Body of pancreas (tissue), 4 donors: ENCODE measurements at regions not wholly inside any gene's neighbourhood (a gene's known extent, or its start where the extent isn't known, plus 50 kb on each side); places are given as distances from the start of the nearest gene placed in this dataset.

ENCODE experiments used
- ATAC-seq: fragments of 150-250 bp; one replicate; pipeline ENCODE4 v1.9.1; 2016
- DNase-seq, 4 donors: peaks; one replicate each; pipeline ENCODE4 v3.0.0-alpha.2; 2019
- H3K27ac ChIP-seq, 4 donors: fragments of 200-600 bp; sonication (generic); 1 replicate in 3 of 4; 2 replicates in 1 of 4; pipeline versions ENCODE4 v1.5.1 to v1.6.1; 2016 to 2019; ENCODE audit warnings: mild to moderate bottlenecking in 1 of 4, mixed read lengths in 1 of 4, moderate library complexity in 1 of 4
- H3K27me3 ChIP-seq, 2 donors: fragments of 200-600 bp; sonication (generic); one replicate each; pipeline ENCODE4 v1.6.0; 2016; ENCODE audit warnings: mild to moderate bottlenecking in 1 of 2
- H3K36me3 ChIP-seq, 2 donors: fragments of 200-600 bp; sonication (generic); replicated peaks in 1 of 2; 2 replicates each; pipeline ENCODE4 v1.5.1; 2016; ENCODE audit warnings: low read depth in 2 of 2; ENCODE audit not compliant: insufficient read depth in 1 of 2
- H3K4me1 ChIP-seq: fragments of 200-600 bp; sonication (generic); one replicate; pipeline ENCODE4 v1.6.0; 2016
- H3K4me3 ChIP-seq, 2 donors: fragments of 200-600 bp; sonication (generic); 1 replicate in 1 of 2; 2 replicates in 1 of 2; pipeline ENCODE4 v1.5.1; 2016 to 2019
- H3K9me3 ChIP-seq, 3 donors: fragments of 200-600 bp; sonication (generic); 1 replicate in 2 of 3; 2 replicates in 1 of 3; pipeline ENCODE4 v1.5.1; 2016
- POLR2A ChIP-seq, 3 donors: fragments of 450-650 bp; IDR thresholded peaks; one replicate each; pipeline ENCODE4 v1.6.1; 2016; ENCODE audit warnings: antibody characterized with exemption in 3 of 3, mild to moderate bottlenecking in 2 of 3
- WGBS, 2 donors: methylation state at CpG; one replicate each; pipeline ENCODE4 v1.1.5; 2017; 5-methylcytosine and 5-hydroxymethylcytosine counted together
- intact Hi-C: fragments of 100-400 bp; cut with DNase I; formaldehyde crosslinking; loops from one replicate; pipeline ENCODE4 v1.15.1; 2023
- TF ChIP-seq, protein P1 (sequence below), 7 experiments: fragments of 450-650 bp in 4 of 7; fragments of 200-600 bp in 3 of 7; sonication (generic) in 3 of 7; IDR thresholded peaks; one replicate each; pipeline ENCODE4 v1.5.1; 2016 to 2019; ENCODE audit warnings: antibody characterized with exemption in 7 of 7

DNA sequence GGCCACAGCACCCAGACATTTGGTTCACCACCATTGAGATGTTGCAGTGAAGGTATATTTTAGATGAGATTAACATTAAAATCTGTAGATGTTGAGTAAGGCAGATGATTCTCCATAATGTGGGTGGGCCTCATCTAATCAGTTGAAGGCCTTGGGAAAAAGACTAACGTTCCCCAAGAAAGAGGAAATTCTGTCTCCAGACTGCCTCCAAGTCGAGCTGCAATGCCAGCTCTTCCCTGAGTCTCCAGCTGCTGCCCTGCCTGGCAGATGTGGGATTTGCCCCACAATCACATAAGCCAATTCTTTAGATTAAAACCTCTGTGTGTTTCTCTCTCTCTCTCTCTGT, 101.9 kb downstream of the PDCL3 start:
- ATAC-seq (no peak), DNase-seq (no peak)
- Histone ChIP-seq H3K9me3 (no peaks in the 10 kb centered on the region), H3K27ac (no peak overlapping the region), H3K27me3 (no peaks in the 10 kb centered on the region), H3K36me3 (no peaks in the 10 kb centered on the region), H3K4me3 (no peak overlapping the region), H3K4me1 (peaks cover 10% of the 10 kb centered on the region)
- WGBS, 2 donors, result 13 to 36% methylated on average over 2 of the region's 2 CpGs
- TF ChIP-seq, protein P1, sequence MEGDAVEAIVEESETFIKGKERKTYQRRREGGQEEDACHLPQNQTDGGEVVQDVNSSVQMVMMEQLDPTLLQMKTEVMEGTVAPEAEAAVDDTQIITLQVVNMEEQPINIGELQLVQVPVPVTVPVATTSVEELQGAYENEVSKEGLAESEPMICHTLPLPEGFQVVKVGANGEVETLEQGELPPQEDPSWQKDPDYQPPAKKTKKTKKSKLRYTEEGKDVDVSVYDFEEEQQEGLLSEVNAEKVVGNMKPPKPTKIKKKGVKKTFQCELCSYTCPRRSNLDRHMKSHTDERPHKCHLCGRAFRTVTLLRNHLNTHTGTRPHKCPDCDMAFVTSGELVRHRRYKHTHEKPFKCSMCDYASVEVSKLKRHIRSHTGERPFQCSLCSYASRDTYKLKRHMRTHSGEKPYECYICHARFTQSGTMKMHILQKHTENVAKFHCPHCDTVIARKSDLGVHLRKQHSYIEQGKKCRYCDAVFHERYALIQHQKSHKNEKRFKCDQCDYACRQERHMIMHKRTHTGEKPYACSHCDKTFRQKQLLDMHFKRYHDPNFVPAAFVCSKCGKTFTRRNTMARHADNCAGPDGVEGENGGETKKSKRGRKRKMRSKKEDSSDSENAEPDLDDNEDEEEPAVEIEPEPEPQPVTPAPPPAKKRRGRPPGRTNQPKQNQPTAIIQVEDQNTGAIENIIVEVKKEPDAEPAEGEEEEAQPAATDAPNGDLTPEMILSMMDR (IDR thresholded peaks at IDR 0.05), result no peak
- TF ChIP-seq POLR2A (IDR thresholded peaks at IDR 0.05), result no peak
- intact Hi-C loops, result no loop called here

DNA sequence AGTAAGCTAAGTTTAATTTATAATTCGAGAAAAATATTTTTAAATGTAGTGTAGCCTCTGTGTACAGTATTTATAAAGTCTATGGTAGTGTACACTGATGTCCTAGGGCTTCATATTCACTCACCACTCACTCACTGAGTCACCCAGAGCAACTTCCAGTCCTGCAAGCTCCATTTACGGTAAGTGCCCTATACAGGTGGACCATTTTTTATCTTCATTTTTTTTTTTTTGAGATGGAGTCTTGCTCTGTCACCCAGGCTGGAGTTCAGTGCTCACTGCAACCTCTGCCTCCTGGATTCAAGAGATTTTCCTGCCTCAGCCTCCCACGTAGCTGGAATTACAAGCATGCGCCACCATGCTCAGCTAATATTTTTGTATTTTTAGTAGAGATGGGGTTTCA, 104.2 kb downstream of the PDCL3 start:
- no peak overlapping the region for H3K27ac ChIP-seq
- no peaks in the 10 kb centered on the region for H3K9me3 ChIP-seq
- H3K36me3 ChIP-seq, result no peaks in the 10 kb centered on the region
- DNase-seq (no peak), ATAC-seq (no peak)
- intact Hi-C loops, result no loop called here
- no peak for TF ChIP-seq POLR2A (IDR thresholded peaks at IDR 0.05)
- TF ChIP-seq, protein P1 (IDR thresholded peaks at IDR 0.05), result no peak
- WGBS, 2 donors, result 62 to 65% methylated on average over 4 of the region's 4 CpGs
- no peaks in the 10 kb centered on the region for H3K27me3 ChIP-seq
- H3K4me3 ChIP-seq, result no peak overlapping the region
- H3K4me1 ChIP-seq, result no peaks in the 10 kb centered on the region

DNA sequence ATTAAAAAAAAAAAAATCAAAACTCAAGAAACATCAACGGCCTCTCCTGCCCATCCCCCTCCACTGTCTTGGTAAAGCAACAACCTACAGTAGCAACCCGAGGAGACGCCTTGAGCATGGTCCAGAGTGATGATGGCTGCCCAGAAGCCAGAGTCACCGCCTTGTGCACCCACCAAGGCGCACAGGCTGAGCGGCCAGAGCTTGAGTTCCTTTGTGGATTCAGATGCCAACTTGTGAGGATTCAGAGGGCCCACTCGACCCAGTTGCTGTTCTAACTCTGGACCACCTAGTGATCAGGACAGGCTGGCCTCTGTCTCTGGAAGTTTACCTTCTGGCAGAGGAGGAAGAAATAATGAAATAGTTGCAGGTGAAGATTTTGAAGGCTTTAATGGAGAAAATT, 105.0 kb downstream of the PDCL3 start:
- H3K9me3 ChIP-seq, result no peaks in the 10 kb centered on the region
- DNase-seq (no peak), ATAC-seq (no peak)
- TF ChIP-seq, protein P1 (IDR thresholded peaks at IDR 0.05), result no peak
- no peak for TF ChIP-seq POLR2A (IDR thresholded peaks at IDR 0.05)
- H3K36me3 ChIP-seq, result no peaks in the 10 kb centered on the region
- intact Hi-C loops, result no loop called here
- H3K27me3 ChIP-seq, result no peaks in the 10 kb centered on the region
- H3K4me1 ChIP-seq, result no peaks in the 10 kb centered on the region
- H3K27ac ChIP-seq, result no peak overlapping the region
- H3K4me3 ChIP-seq, result no peak overlapping the region
- WGBS, 2 donors, result 85 to 87% methylated on average over 7 of the region's 7 CpGs

DNA sequence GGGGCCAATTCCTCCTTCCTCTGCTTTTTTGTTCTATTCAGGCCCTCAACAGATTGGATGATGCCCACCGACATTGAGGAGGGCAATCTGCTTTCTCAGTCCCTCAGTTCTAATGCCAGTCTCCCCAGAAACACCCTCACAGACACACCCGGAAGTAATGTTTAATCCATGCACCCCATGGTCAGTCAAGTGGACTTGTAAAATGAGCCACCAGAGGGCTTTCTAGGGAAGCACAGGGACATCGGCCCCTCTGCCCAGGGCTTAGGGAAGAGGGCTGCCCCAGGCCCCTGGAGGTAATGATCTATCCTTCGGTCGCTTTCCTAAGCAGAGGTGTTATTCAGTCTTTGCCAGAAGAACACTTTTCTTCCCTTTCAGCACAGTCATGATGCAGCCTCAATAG, 107.4 kb downstream of the PDCL3 start:
- Histone ChIP-seq H3K4me1 (no peaks in the 10 kb centered on the region), H3K27ac (no peak overlapping the region), H3K9me3 (no peaks in the 10 kb centered on the region), H3K4me3 (no peak overlapping the region), H3K27me3 (no peaks in the 10 kb centered on the region), H3K36me3 (no peaks in the 10 kb centered on the region)
- no peak for ATAC-seq
- TF ChIP-seq, protein P1 (IDR thresholded peaks at IDR 0.05), result peak in 1 of 7 experiments; percentile 21
- no peak for TF ChIP-seq POLR2A (IDR thresholded peaks at IDR 0.05)
- no peak for DNase-seq
- WGBS, 2 donors, result 83 to 88% methylated on average over 5 of the region's 5 CpGs
- intact Hi-C loops, result no loop called here

DNA sequence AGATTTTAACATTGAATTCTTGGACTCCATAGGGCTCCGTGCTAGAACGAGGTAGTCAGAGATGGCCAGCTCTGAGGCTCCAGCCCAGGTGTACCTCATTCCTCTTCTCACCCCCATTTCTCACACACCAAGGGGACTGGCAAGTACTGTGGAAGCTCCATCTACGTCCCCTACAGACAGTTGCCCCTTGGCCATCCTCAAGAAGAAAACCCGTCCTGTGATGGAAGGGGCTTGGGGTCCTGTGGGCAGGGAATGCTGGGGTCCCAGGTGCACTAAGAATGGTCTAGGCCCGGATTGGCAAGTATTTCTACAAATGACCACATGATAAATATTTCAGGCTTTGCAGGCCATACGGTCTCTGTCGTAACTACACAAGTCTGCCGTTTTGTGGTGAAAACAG, 110.3 kb downstream of the PDCL3 start:
- H3K27me3 ChIP-seq, result no peaks in the 10 kb centered on the region
- intact Hi-C loops, result no loop called here
- no peak for TF ChIP-seq POLR2A (IDR thresholded peaks at IDR 0.05)
- TF ChIP-seq, protein P1 (IDR thresholded peaks at IDR 0.05), result no peak
- H3K4me1 ChIP-seq, result no peaks in the 10 kb centered on the region
- WGBS, 2 donors, result 84 to 89% methylated on average over 8 of the region's 8 CpGs
- no peaks in the 10 kb centered on the region for H3K36me3 ChIP-seq
- no peaks in the 10 kb centered on the region for H3K9me3 ChIP-seq
- H3K27ac ChIP-seq, result no peak overlapping the region
- ATAC-seq (no peak), DNase-seq (no peak)
- no peak overlapping the region for H3K4me3 ChIP-seq
